Cardiac muscle cell (in vitro differentiated cells and primary cell): ENCODE measurements at regions not wholly inside any gene's neighbourhood (a gene's known extent, or its start where the extent isn't known, plus 50 kb on each side); places are given as distances from the start of the nearest gene placed in this dataset.
"Not testable (repeated sequence)": the region's sequence is repeated elsewhere in the genome, so short reads cannot be mapped to it uniquely, and the experiment has no call there.

ENCODE experiments used
- DNase-seq, 2 donors: peaks; one replicate each; pipeline versions ENCODE4 v3.0.0 to v3.0.0-alpha.2; 2010 to 2017; ENCODE audit warnings: low read depth in 1 of 2, low spot score in 1 of 2
- H3K27ac ChIP-seq: fragments of 200-600 bp; sonication (generic); 2 replicates; pipeline ENCODE4 v1.5.1; 2016
- H3K27me3 ChIP-seq: fragments of 200-600 bp; sonication (generic); 2 replicates; pipeline ENCODE4 v1.6.0; 2016; ENCODE audit warnings: control low read depth
- H3K36me3 ChIP-seq: fragments of 200-600 bp; sonication (generic); 2 replicates; pipeline ENCODE4 v1.5.1; 2016; ENCODE audit warnings: control low read depth
- H3K4me1 ChIP-seq: fragments of 200-600 bp; sonication (generic); 2 replicates; pipeline ENCODE4 v1.8.1; 2017; ENCODE audit warnings: low read depth, mild to moderate bottlenecking, mixed run types
- H3K4me3 ChIP-seq: fragments of 200-600 bp; sonication (generic); 2 replicates; pipeline ENCODE4 v1.5.1; 2016; ENCODE audit warnings: mild to moderate bottlenecking
- H3K9me3 ChIP-seq: fragments of 200-600 bp; sonication (generic); 2 replicates; pipeline ENCODE4 v1.5.1; 2017; ENCODE audit warnings: low read depth, mild to moderate bottlenecking, control low read depth
- TF ChIP-seq, protein P1 (sequence below): IDR thresholded peaks from 2 replicates; pipeline ENCODE4 v1.5.1; 2012; ENCODE audit warnings: low read depth, mild to moderate bottlenecking, low read length

- Histone ChIP-seq H3K9me3 (no peaks in the 10 kb centered on the region), H3K4me1 (peaks cover 7% of the 10 kb centered on the region), H3K36me3 (no peaks in the 10 kb centered on the region), H3K27me3 (no peaks in the 10 kb centered on the region), H3K4me3 (no peak overlapping the region), H3K27ac (no peak overlapping the region)
- TF ChIP-seq, protein P1, sequence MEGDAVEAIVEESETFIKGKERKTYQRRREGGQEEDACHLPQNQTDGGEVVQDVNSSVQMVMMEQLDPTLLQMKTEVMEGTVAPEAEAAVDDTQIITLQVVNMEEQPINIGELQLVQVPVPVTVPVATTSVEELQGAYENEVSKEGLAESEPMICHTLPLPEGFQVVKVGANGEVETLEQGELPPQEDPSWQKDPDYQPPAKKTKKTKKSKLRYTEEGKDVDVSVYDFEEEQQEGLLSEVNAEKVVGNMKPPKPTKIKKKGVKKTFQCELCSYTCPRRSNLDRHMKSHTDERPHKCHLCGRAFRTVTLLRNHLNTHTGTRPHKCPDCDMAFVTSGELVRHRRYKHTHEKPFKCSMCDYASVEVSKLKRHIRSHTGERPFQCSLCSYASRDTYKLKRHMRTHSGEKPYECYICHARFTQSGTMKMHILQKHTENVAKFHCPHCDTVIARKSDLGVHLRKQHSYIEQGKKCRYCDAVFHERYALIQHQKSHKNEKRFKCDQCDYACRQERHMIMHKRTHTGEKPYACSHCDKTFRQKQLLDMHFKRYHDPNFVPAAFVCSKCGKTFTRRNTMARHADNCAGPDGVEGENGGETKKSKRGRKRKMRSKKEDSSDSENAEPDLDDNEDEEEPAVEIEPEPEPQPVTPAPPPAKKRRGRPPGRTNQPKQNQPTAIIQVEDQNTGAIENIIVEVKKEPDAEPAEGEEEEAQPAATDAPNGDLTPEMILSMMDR, result no peak
- DNase-seq, result no peak
Measured at GRCh38 chr5:162806195-162806594, 631.2 kb upstream of the CCNG1 start.

DNA sequence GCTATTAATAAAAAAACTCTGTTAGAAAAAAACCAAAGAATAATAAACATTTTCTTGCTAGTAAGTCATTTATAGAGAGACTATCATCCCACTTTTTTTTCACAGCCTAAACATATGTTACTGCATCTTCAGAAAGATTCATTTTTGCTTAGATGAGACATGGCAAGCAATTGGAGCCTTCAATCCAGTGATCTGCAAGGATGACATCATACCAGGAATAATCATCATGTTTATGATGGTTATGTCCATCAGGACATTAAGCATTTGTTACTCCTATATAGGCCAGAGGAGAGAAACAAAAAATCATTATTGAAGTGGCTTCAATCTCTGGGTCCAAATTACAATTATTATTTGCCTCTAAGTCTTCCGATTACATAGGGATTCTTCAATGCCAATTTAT is 626.3 kb upstream of the CCNG1 start:
- Histone ChIP-seq H3K4me1 (no peaks in the 10 kb centered on the region), H3K27me3 (no peaks in the 10 kb centered on the region), H3K4me3 (no peak overlapping the region), H3K36me3 (no peaks in the 10 kb centered on the region), H3K27ac (no peak overlapping the region), H3K9me3 (no peaks in the 10 kb centered on the region)
- DNase-seq, result no peak
- TF ChIP-seq, protein P1, result no peak

- H3K27me3 ChIP-seq, result no peaks in the 10 kb centered on the region
- H3K4me1 ChIP-seq, result no peaks in the 10 kb centered on the region
- TF ChIP-seq, protein P1, result no peak
- no peaks in the 10 kb centered on the region for H3K36me3 ChIP-seq
- H3K9me3 ChIP-seq, result no peaks in the 10 kb centered on the region
- DNase-seq, result no peak
- H3K27ac ChIP-seq, result no peak overlapping the region
- H3K4me3 ChIP-seq, result no peak overlapping the region
Measured at GRCh38 chr5:162816816-162817215, 620.6 kb upstream of the CCNG1 start.

DNA sequence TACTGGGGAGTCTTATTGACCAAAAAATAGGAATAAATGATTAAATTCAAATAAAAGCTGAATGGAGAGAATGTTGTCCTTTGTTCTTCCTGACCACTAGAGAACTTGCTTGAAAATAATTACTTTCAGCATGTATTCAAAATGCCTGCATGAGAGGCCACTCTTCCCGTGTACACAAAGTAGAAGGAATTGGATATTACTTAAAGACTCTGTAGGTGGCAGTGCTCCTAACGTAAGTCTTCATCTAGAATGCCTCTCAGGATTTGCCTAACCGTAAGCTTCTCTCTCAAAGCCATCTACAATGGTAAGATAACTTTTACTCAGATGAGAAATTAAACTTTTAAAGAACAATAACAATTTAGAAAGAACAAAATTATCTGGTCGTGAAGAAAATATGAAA is 620.0 kb upstream of the CCNG1 start:
- H3K4me1 ChIP-seq, result no peaks in the 10 kb centered on the region
- H3K27ac ChIP-seq, result no peak overlapping the region
- no peak for DNase-seq
- H3K9me3 ChIP-seq, result no peaks in the 10 kb centered on the region
- H3K4me3 ChIP-seq, result no peak overlapping the region
- no peaks in the 10 kb centered on the region for H3K27me3 ChIP-seq
- H3K36me3 ChIP-seq, result no peaks in the 10 kb centered on the region
- TF ChIP-seq, protein P1, result no peak

- not testable (repeated sequence) for H3K4me1 ChIP-seq, H3K9me3 ChIP-seq, H3K27me3 ChIP-seq, DNase-seq, H3K4me3 ChIP-seq, H3K36me3 ChIP-seq, H3K27ac ChIP-seq
Measured at GRCh38 chr5:162821664-162822063, 615.7 kb upstream of the CCNG1 start.

DNA sequence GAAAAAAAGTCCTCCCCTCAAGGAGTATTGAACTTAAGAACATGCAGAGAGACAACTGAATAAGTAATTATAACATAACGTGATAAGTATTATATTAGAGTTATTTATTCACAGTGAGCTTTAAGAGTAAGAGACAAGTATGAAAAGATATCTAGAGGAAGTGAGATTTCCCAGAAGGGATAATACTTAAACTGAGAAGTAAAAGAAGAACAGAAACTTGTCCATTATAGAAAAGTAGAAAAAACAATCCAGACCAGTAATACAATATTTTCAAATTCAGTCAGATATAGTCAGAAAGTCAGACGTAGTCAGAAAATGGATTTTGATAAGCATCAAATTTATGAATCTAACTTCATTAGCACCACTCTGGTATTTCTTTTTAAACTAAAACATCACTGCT is 613.0 kb upstream of the CCNG1 start:
- no peaks in the 10 kb centered on the region for H3K9me3 ChIP-seq
- no peaks in the 10 kb centered on the region for H3K4me1 ChIP-seq
- H3K27me3 ChIP-seq, result no peaks in the 10 kb centered on the region
- no peak for DNase-seq
- TF ChIP-seq, protein P1, result no peak
- no peaks in the 10 kb centered on the region for H3K36me3 ChIP-seq
- no peak overlapping the region for H3K4me3 ChIP-seq
- no peak overlapping the region for H3K27ac ChIP-seq
